ENCODE measurements at regions not wholly inside any gene's neighbourhood (a gene's known extent, or its start where the extent isn't known, plus 50 kb on each side); places are given as distances from the start of the nearest gene placed in this dataset.

DNA sequence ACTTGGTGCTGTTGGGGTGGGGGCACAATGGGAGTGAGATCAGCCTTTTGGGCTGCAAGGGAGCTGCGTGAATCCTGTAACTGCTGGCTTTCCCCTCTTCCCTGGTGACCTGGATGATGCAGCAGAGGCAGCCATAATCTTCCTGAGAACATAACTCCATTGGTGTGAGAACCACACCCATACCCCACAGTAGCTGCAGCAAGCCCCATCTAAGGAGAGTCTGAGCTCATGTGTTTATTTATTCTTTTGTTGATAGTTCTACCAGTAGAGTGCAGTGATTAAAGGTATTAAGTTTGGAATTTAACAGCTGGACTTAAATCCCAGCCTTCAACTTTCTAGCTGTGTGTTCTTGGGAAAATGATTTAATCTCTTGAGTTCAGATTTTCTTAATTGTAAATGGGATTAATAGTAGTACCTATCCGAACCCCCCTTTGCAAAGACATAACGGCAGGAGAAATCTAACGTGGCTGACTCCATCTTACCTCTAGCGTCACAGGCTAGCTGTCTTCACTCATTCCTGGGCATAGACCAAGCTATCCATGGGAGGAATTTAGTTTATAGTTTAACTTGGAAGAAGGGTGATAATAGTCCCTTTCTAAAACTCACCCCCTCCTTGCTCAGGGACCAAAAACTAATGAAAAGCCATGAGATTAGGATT lies 385.0 kb upstream of the DDI1 start:
- TF ChIP-seq SREBF1 (IDR thresholded peaks at IDR 0.05; ENCODE audit: low read length) = no peak
- no peak for TF ChIP-seq NR2C2 (IDR thresholded peaks at IDR 0.05; ENCODE audit: borderline replicate concordance, control insufficient read depth, insufficient read length, low read depth)
- no peak for TF ChIP-seq EP300 (IDR thresholded peaks at IDR 0.05; ENCODE audit: borderline replicate concordance in 1 of 2, control insufficient read depth in 1 of 2, low read depth in 2 of 2, low read length in 2 of 2)
- no peak for TF ChIP-seq CTCF (IDR thresholded peaks at IDR 0.05 in 2 of 3, conservative IDR thresholded peaks at IDR 0.05 in 1 of 3; ENCODE audit: control insufficient read depth in 2 of 3, extremely low read depth in 1 of 3, insufficient read depth in 1 of 3, low read depth in 3 of 3, low read length in 3 of 3)
- no peak for TF ChIP-seq PAX8 (IDR thresholded peaks at IDR 0.05)

Measured in GM12878 (cell line).